DOHH2 (cell line): ENCODE measurements at regions not wholly inside any gene's neighbourhood (a gene's known extent, or its start where the extent isn't known, plus 50 kb on each side); places are given as distances from the start of the nearest gene placed in this dataset.

ENCODE experiments used
- EZH2phosphoT487 ChIP-seq: fragments of 200-600 bp; sonication (generic); IDR thresholded peaks from 2 replicates; pipeline ENCODE4 v1.6.1; 2017; ENCODE audit warnings: borderline replicate concordance, mild to moderate bottlenecking, antibody characterized with exemption, low read length, moderate library complexity, mixed read lengths
- TF ChIP-seq, protein P1 (sequence below): fragments of 200-600 bp; sonication (generic); IDR thresholded peaks from one replicate; pipeline ENCODE4 v1.5.1; 2014; ENCODE audit warnings: antibody characterized with exemption, mild to moderate bottlenecking, low read depth, low read length; ENCODE audit not compliant: poor library complexity, severe bottlenecking

- TF ChIP-seq, protein P1, sequence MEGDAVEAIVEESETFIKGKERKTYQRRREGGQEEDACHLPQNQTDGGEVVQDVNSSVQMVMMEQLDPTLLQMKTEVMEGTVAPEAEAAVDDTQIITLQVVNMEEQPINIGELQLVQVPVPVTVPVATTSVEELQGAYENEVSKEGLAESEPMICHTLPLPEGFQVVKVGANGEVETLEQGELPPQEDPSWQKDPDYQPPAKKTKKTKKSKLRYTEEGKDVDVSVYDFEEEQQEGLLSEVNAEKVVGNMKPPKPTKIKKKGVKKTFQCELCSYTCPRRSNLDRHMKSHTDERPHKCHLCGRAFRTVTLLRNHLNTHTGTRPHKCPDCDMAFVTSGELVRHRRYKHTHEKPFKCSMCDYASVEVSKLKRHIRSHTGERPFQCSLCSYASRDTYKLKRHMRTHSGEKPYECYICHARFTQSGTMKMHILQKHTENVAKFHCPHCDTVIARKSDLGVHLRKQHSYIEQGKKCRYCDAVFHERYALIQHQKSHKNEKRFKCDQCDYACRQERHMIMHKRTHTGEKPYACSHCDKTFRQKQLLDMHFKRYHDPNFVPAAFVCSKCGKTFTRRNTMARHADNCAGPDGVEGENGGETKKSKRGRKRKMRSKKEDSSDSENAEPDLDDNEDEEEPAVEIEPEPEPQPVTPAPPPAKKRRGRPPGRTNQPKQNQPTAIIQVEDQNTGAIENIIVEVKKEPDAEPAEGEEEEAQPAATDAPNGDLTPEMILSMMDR: no peak
- TF ChIP-seq EZH2phosphoT487: no peak
Measured at GRCh38 chr2:106339132-106339531, 129.1 kb downstream of the RGPD3 start.
